HepG2 (cell line): ENCODE measurements at regions not wholly inside any gene's neighbourhood (a gene's known extent, or its start where the extent isn't known, plus 50 kb on each side); places are given as distances from the start of the nearest gene placed in this dataset.

Experiments used
- CBX5 ChIP-seq: sonication (generic); formaldehyde crosslinking; IDR thresholded peaks from 2 replicates; pipeline ENCODE4 v1.4.0; 2020; ENCODE audit warnings: missing genetic modification reagents, borderline replicate concordance
- EHMT2 ChIP-seq: fragments of 200-600 bp; sonication (generic); IDR thresholded peaks from 2 replicates; pipeline ENCODE4 v1.7.0; 2017; ENCODE audit warnings: antibody characterized with exemption, low read depth, low read length, borderline replicate concordance
- IRF2 ChIP-seq: IDR thresholded peaks from 2 replicates; pipeline ENCODE4 v1.6.1; 2018; ENCODE audit warnings: missing genetic modification reagents, missing compliant biosample characterization
- SMAD1 ChIP-seq: sonication (generic); formaldehyde crosslinking; IDR thresholded peaks from 2 replicates; pipeline ENCODE4 v1.4.0; 2020; ENCODE audit warnings: missing genetic modification reagents, low read depth, mild to moderate bottlenecking, borderline replicate concordance
- ZBTB4 ChIP-seq: sonication (generic); formaldehyde crosslinking; IDR thresholded peaks from 2 replicates; pipeline ENCODE4 v1.4.0; 2020; ENCODE audit warnings: missing genetic modification reagents, mild to moderate bottlenecking, borderline replicate concordance
- ZMYM2 ChIP-seq: sonication (generic); formaldehyde crosslinking; IDR thresholded peaks from 2 replicates; pipeline ENCODE4 v1.8.0; 2022; ENCODE audit warnings: mild to moderate bottlenecking, missing genetic modification reagents
- ZNF513 ChIP-seq: sonication (generic); formaldehyde crosslinking; conservative IDR thresholded peaks from 2 replicates; pipeline ENCODE4 v1.5.0; 2020; ENCODE audit warnings: missing genetic modification reagents
- ZSCAN29 ChIP-seq: sonication (generic); formaldehyde crosslinking; conservative IDR thresholded peaks from 2 replicates; pipeline ENCODE4 v1.4.0; 2020; ENCODE audit warnings: mild to moderate bottlenecking, missing genetic modification reagents

- TF ChIP-seq SMAD1 (CRISPR knock-in tag): no peak
- no peak for TF ChIP-seq IRF2
- no peak for TF ChIP-seq ZMYM2 (CRISPR knock-in tag)
- TF ChIP-seq EHMT2: no peak
- TF ChIP-seq CBX5 (CRISPR knock-in tag): no peak
- TF ChIP-seq ZNF513 (CRISPR knock-in tag): no peak
- TF ChIP-seq ZBTB4 (CRISPR knock-in tag): no peak
- TF ChIP-seq ZSCAN29 (CRISPR knock-in tag): no peak
Measured at GRCh38 chrX:829145-829544, 198.6 kb downstream of the SHOX start.
